ENCODE measurements at regions not wholly inside any gene's neighbourhood (a gene's known extent, or its start where the extent isn't known, plus 50 kb on each side); places are given as distances from the start of the nearest gene placed in this dataset.

- H3K27me3 ChIP-seq = peaks cover 3% of the 10 kb centered on the region
- no peak overlapping the region for H3K4me3 ChIP-seq
- no peak for DNase-seq (ENCODE audit: low spot score)
- no peaks in the 10 kb centered on the region for H3K9me3 ChIP-seq (ENCODE audit: low read depth)
- no peaks in the 10 kb centered on the region for H4K20me1 ChIP-seq (ENCODE audit: insufficient read depth, poor library complexity, severe bottlenecking)
- H3K4me1 ChIP-seq (ENCODE audit: insufficient read depth) = no peaks in the 10 kb centered on the region
- H3K9me2 ChIP-seq (replicated peaks; ENCODE audit: insufficient read depth) = no peaks in the 10 kb centered on the region
- no peak for TF ChIP-seq CTCF (IDR thresholded peaks at IDR 0.05; ENCODE audit: poor library complexity)
- no peak for TF ChIP-seq EZH2phosphoT487 (IDR thresholded peaks at IDR 0.05; ENCODE audit: low read depth, severe bottlenecking, unreplicated experiment)
- TF ChIP-seq EZH2 (IDR thresholded peaks at IDR 0.05; ENCODE audit: borderline replicate concordance) = no peak
- no peak overlapping the region for H2AFZ ChIP-seq
- no peaks in the 10 kb centered on the region for H3K79me2 ChIP-seq
- no peaks in the 10 kb centered on the region for H3K36me3 ChIP-seq (replicated peaks; ENCODE audit: insufficient read depth, low read depth)
- H3K4me2 ChIP-seq = no peak overlapping the region
- H3K27ac ChIP-seq = no peak overlapping the region
These were observed 164.3 kb downstream of the RPS12 start for GRCh38 chr6:132978685-132979084.

- no peak overlapping the region for H2AFZ ChIP-seq
- no peaks in the 10 kb centered on the region for H4K20me1 ChIP-seq (ENCODE audit: insufficient read depth, poor library complexity, severe bottlenecking)
- no peaks in the 10 kb centered on the region for H3K79me2 ChIP-seq
- TF ChIP-seq CTCF (IDR thresholded peaks at IDR 0.05; ENCODE audit: poor library complexity) (no peak), EZH2 (IDR thresholded peaks at IDR 0.05; ENCODE audit: borderline replicate concordance) (no peak), EZH2phosphoT487 (IDR thresholded peaks at IDR 0.05; ENCODE audit: low read depth, severe bottlenecking, unreplicated experiment) (no peak)
- no peaks in the 10 kb centered on the region for H3K27me3 ChIP-seq
- H3K27ac ChIP-seq = no peak overlapping the region
- WGBS (ENCODE audit: low lambda C conversion rate, missing lambda C conversion rate) = 69% methylated on average over 2 of the region's 2 CpGs
- H3K4me3 ChIP-seq = no peak overlapping the region
- no peaks in the 10 kb centered on the region for H3K4me1 ChIP-seq (ENCODE audit: insufficient read depth)
- H3K9me2 ChIP-seq (replicated peaks; ENCODE audit: insufficient read depth) = no peaks in the 10 kb centered on the region
- H3K4me2 ChIP-seq = no peak overlapping the region
- H3K9me3 ChIP-seq (ENCODE audit: low read depth) = no peaks in the 10 kb centered on the region
- no peak for DNase-seq (ENCODE audit: low spot score)
- no peaks in the 10 kb centered on the region for H3K36me3 ChIP-seq (replicated peaks; ENCODE audit: insufficient read depth, low read depth)
These were observed 179.4 kb downstream of the RPS12 start for GRCh38 chr6:132993738-132994137.

- DNase-seq (ENCODE audit: low spot score) = no peak
- Histone ChIP-seq H2AFZ (no peak overlapping the region), H4K20me1 (ENCODE audit: insufficient read depth, poor library complexity, severe bottlenecking) (no peaks in the 10 kb centered on the region)
These were observed 180.6 kb downstream of the RPS12 start for GRCh38 chr6:132995009-132995408.

More at GRCh38 chr6:132995009-132995408, 180.6 kb downstream of the RPS12 start:
- Histone ChIP-seq H3K27ac (no peak overlapping the region), H3K9me2 (replicated peaks; ENCODE audit: insufficient read depth) (no peaks in the 10 kb centered on the region), H3K9me3 (ENCODE audit: low read depth) (no peaks in the 10 kb centered on the region), H3K27me3 (no peaks in the 10 kb centered on the region), H3K4me3 (no peak overlapping the region), H3K36me3 (replicated peaks; ENCODE audit: insufficient read depth, low read depth) (no peaks in the 10 kb centered on the region), H3K4me1 (ENCODE audit: insufficient read depth) (no peaks in the 10 kb centered on the region), H3K4me2 (no peak overlapping the region), H3K79me2 (no peaks in the 10 kb centered on the region)
- TF ChIP-seq EZH2phosphoT487 (IDR thresholded peaks at IDR 0.05; ENCODE audit: low read depth, severe bottlenecking, unreplicated experiment) = no peak
- TF ChIP-seq CTCF (IDR thresholded peaks at IDR 0.05; ENCODE audit: poor library complexity) = no peak
- TF ChIP-seq EZH2 (IDR thresholded peaks at IDR 0.05; ENCODE audit: borderline replicate concordance) = no peak
- WGBS (ENCODE audit: low lambda C conversion rate, missing lambda C conversion rate) = 96% methylated on average over 5 of the region's 5 CpGs
